ENCODE measurements at regions not wholly inside any gene's neighbourhood (a gene's known extent, or its start where the extent isn't known, plus 50 kb on each side); places are given as distances from the start of the nearest gene placed in this dataset.

- TF ChIP-seq, protein P1, sequence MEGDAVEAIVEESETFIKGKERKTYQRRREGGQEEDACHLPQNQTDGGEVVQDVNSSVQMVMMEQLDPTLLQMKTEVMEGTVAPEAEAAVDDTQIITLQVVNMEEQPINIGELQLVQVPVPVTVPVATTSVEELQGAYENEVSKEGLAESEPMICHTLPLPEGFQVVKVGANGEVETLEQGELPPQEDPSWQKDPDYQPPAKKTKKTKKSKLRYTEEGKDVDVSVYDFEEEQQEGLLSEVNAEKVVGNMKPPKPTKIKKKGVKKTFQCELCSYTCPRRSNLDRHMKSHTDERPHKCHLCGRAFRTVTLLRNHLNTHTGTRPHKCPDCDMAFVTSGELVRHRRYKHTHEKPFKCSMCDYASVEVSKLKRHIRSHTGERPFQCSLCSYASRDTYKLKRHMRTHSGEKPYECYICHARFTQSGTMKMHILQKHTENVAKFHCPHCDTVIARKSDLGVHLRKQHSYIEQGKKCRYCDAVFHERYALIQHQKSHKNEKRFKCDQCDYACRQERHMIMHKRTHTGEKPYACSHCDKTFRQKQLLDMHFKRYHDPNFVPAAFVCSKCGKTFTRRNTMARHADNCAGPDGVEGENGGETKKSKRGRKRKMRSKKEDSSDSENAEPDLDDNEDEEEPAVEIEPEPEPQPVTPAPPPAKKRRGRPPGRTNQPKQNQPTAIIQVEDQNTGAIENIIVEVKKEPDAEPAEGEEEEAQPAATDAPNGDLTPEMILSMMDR (IDR thresholded peaks at IDR 0.05 in 4 of 5, conservative IDR thresholded peaks at IDR 0.05 in 1 of 5): no peak
- TF ChIP-seq POLR2A (IDR thresholded peaks at IDR 0.05): no peak
These were observed 951.7 kb upstream of the LCORL start for GRCh38 chr4:18973296-18973695.

Measured in gastrocnemius medialis (tissue), 4 donors.